Kasumi-1 (cell line): ENCODE measurements at regions not wholly inside any gene's neighbourhood (a gene's known extent, or its start where the extent isn't known, plus 50 kb on each side); places are given as distances from the start of the nearest gene placed in this dataset.

ENCODE experiments used
- DNase-seq, 2 experiments: peaks; one replicate each; lab custom pipeline; 2025; lab: John Stamatoyannopoulos, UW

- DNase-seq, result no peak
These were observed 568.2 kb upstream of the CDH18 start for GRCh38 chr5:20556115-20556763.

- DNase-seq, result no peak
These were observed 567.0 kb upstream of the CDH18 start for GRCh38 chr5:20555034-20555433.

GRCh38 chr5:20554001-20554400 lies 566.0 kb upstream of the CDH18 start:
- DNase-seq, result no peak

- peak; percentile 7 to 18 for DNase-seq
These were observed 550.1 kb upstream of the CDH18 start for GRCh38 chr5:20537911-20538703.

- peak; percentile 85 to 90 for DNase-seq
These were observed 548.8 kb upstream of the CDH18 start for GRCh38 chr5:20536813-20537212.

GRCh38 chr5:20536341-20536740 lies 548.3 kb upstream of the CDH18 start:
- DNase-seq, result peak; percentile 88 to 95

- DNase-seq, result no peak
These were observed 540.5 kb upstream of the CDH18 start for GRCh38 chr5:20528471-20528870.

GRCh38 chr5:20524991-20525529 lies 537.1 kb upstream of the CDH18 start:
- DNase-seq, result no peak

- DNase-seq, result no peak
These were observed 535.0 kb upstream of the CDH18 start for GRCh38 chr5:20522905-20523482.

- DNase-seq, result no peak
These were observed 527.6 kb upstream of the CDH18 start for GRCh38 chr5:20515606-20516005.

- no peak for DNase-seq
These were observed 526.1 kb upstream of the CDH18 start for GRCh38 chr5:20514145-20514544.

GRCh38 chr5:20500546-20500945 lies 512.5 kb upstream of the CDH18 start:
- DNase-seq, result no peak

- DNase-seq, result no peak
These were observed 510.9 kb upstream of the CDH18 start for GRCh38 chr5:20498926-20499325.

GRCh38 chr5:20498102-20498501 lies 510.1 kb upstream of the CDH18 start:
- no peak for DNase-seq

- DNase-seq, result no peak
These were observed 509.4 kb upstream of the CDH18 start for GRCh38 chr5:20497356-20497755.

- DNase-seq, result no peak
These were observed 506.7 kb upstream of the CDH18 start for GRCh38 chr5:20494706-20495105.

GRCh38 chr5:20486826-20487225 lies 498.8 kb upstream of the CDH18 start:
- no peak for DNase-seq

- no peak for DNase-seq
These were observed 488.0 kb upstream of the CDH18 start for GRCh38 chr5:20476016-20476415.

- DNase-seq, result no peak
These were observed 483.0 kb upstream of the CDH18 start for GRCh38 chr5:20470997-20471396.

- DNase-seq, result peak in 1 of 2 experiments; percentile 11
These were observed 481.8 kb upstream of the CDH18 start for GRCh38 chr5:20469792-20470191.

- no peak for DNase-seq
These were observed 481.4 kb upstream of the CDH18 start for GRCh38 chr5:20469390-20469789.

GRCh38 chr5:20466512-20466911 lies 478.5 kb upstream of the CDH18 start:
- DNase-seq, result no peak

- no peak for DNase-seq
These were observed 475.2 kb upstream of the CDH18 start for GRCh38 chr5:20463206-20463605.
